Esophagus muscularis mucosa (tissue), 4 donors: ENCODE measurements at regions not wholly inside any gene's neighbourhood (a gene's known extent, or its start where the extent isn't known, plus 50 kb on each side); places are given as distances from the start of the nearest gene placed in this dataset.

Experiments used
- DNase-seq: peaks from one replicate; pipeline ENCODE4 v3.0.0-alpha.2; 2017; ENCODE audit errors: extremely low spot score
- H3K27ac ChIP-seq, 4 donors: fragments of 200-600 bp; sonication (generic); replicated peaks in 1 of 4; 1 replicate in 3 of 4; 2 replicates in 1 of 4; pipeline ENCODE4 v1.5.1; 2016 to 2019; ENCODE audit warnings: mild to moderate bottlenecking in 1 of 4
- H3K27me3 ChIP-seq, 4 donors: fragments of 200-600 bp; sonication (generic); one replicate each; pipeline versions ENCODE4 v1.5.1 to v1.6.0; 2016 to 2019
- H3K36me3 ChIP-seq, 4 donors: fragments of 200-600 bp; sonication (generic); one replicate each; pipeline ENCODE4 v1.5.1; 2016 to 2019
- H3K4me1 ChIP-seq, 4 donors: fragments of 200-600 bp; sonication (generic); one replicate each; pipeline ENCODE4 v1.5.1; 2016 to 2019
- H3K4me3 ChIP-seq, 4 donors: fragments of 200-600 bp; sonication (generic); 1 replicate in 2 of 4; 2 replicates in 2 of 4; pipeline ENCODE4 v1.5.1; 2016 to 2019; ENCODE audit warnings: mild to moderate bottlenecking in 4 of 4, moderate library complexity in 1 of 4
- H3K9me3 ChIP-seq, 4 donors: fragments of 200-600 bp; sonication (generic); 1 replicate in 3 of 4; 2 replicates in 1 of 4; pipeline ENCODE4 v1.5.1; 2016 to 2019
- CTCF ChIP-seq, 3 experiments: fragments of 200-600 bp in 2 of 3; fragments of 450-650 bp in 1 of 3; sonication (generic) in 2 of 3; IDR thresholded peaks; one replicate each; pipeline ENCODE4 v1.5.1; 2017 to 2019; ENCODE audit warnings: antibody characterized with exemption in 3 of 3, mild to moderate bottlenecking in 2 of 3, moderate library complexity in 1 of 3
- EP300 ChIP-seq: sonication (generic); formaldehyde crosslinking; IDR thresholded peaks from one replicate; pipeline ENCODE4 v1.6.1; 2017; ENCODE audit warnings: antibody characterized with exemption
- POLR2A ChIP-seq: fragments of 450-650 bp; IDR thresholded peaks from one replicate; pipeline ENCODE4 v1.6.1; 2017; ENCODE audit warnings: antibody characterized with exemption, moderate library complexity, mild to moderate bottlenecking, low read depth
- POLR2AphosphoS5 ChIP-seq, 2 donors: sonication (generic); formaldehyde crosslinking; IDR thresholded peaks; one replicate each; pipeline ENCODE4 v1.6.1; 2017; ENCODE audit warnings: antibody characterized with exemption in 2 of 2
- WGBS: methylation state at CpG from one replicate; pipeline ENCODE4 v1.1.5; 2018; 5-methylcytosine and 5-hydroxymethylcytosine counted together
- intact Hi-C: fragments of 100-400 bp; cut with DNase I; formaldehyde crosslinking; loops from one replicate; pipeline ENCODE4 v1.15.1; 2023

GRCh38 chr19:33905937-33906577 lies 109.4 kb downstream of the KCTD15 start:
- peak overlapping the region; percentile 54 to 66 (median 56) for H3K4me3 ChIP-seq
- peaks cover 0 to 68% (median 21%) of the 10 kb centered on the region in 4 donors for H3K27me3 ChIP-seq
- WGBS: 6% methylated on average over 17 of the region's 60 CpGs
- TF ChIP-seq POLR2AphosphoS5 (IDR thresholded peaks at IDR 0.05) (peak in 1 of 2 donors; percentile 29), EP300 (no peak)
- DNase-seq: no peak
- H3K27ac ChIP-seq: peak overlapping the region; percentile 26 to 79 (median 64)
- H3K9me3 ChIP-seq: no peaks in the 10 kb centered on the region
- peaks cover 18 to 25% (median 22%) of the 10 kb centered on the region in 4 donors for H3K4me1 ChIP-seq
- H3K36me3 ChIP-seq: no peaks in the 10 kb centered on the region
- intact Hi-C loops: no loop called here

GRCh38 chr19:33906578-33907335 lies 110.1 kb downstream of the KCTD15 start:
- Histone ChIP-seq H3K27ac (peak overlapping the region; percentile 26 to 79 (median 64)), H3K27me3 (peaks cover 0 to 61% (median 21%) of the 10 kb centered on the region in 4 donors), H3K9me3 (no peaks in the 10 kb centered on the region), H3K4me3 (peak overlapping the region; percentile 54 to 66 (median 56)), H3K36me3 (no peaks in the 10 kb centered on the region), H3K4me1 (peaks cover 18 to 25% (median 22%) of the 10 kb centered on the region in 4 donors)
- WGBS: 19% methylated on average over 14 of the region's 59 CpGs
- no peak for DNase-seq
- intact Hi-C loops: no loop called here
- TF ChIP-seq POLR2A: no peak

- no peaks in the 10 kb centered on the region for H3K9me3 ChIP-seq
These were observed 114.3 kb downstream of the KCTD15 start for GRCh38 chr19:33910922-33911321.

GRCh38 chr19:33914599-33914998 lies 117.9 kb downstream of the KCTD15 start:
- Histone ChIP-seq H3K36me3 (no peaks in the 10 kb centered on the region), H3K4me3 (no peak overlapping the region), H3K4me1 (no peaks in the 10 kb centered on the region), H3K27me3 (peaks cover 0 to 20% (median 0%) of the 10 kb centered on the region in 4 donors), H3K9me3 (no peaks in the 10 kb centered on the region), H3K27ac (no peak overlapping the region)
- intact Hi-C loops: no loop called here
- no peak for DNase-seq
- TF ChIP-seq CTCF (IDR thresholded peaks at IDR 0.05) (no peak), EP300 (no peak), POLR2A (no peak), POLR2AphosphoS5 (IDR thresholded peaks at IDR 0.05) (no peak)
- WGBS: 70% methylated on average over 9 of the region's 9 CpGs

More at GRCh38 chr19:33910922-33911321, 114.3 kb downstream of the KCTD15 start:
- no peak for TF ChIP-seq POLR2A
- no peak for TF ChIP-seq EP300
- intact Hi-C loops: no loop called here
- Histone ChIP-seq H3K4me3 (no peak overlapping the region), H3K36me3 (no peaks in the 10 kb centered on the region), H3K4me1 (peaks cover 10 to 11% (median 11%) of the 10 kb centered on the region in 4 donors), H3K27me3 (peaks cover 0 to 44% (median 14%) of the 10 kb centered on the region in 4 donors), H3K27ac (no peak overlapping the region)
- no peak for DNase-seq
- WGBS: 90% methylated on average over 7 of the region's 7 CpGs

- H3K27ac ChIP-seq: no peak overlapping the region
- no peak for DNase-seq
- H3K27me3 ChIP-seq: peaks cover 0 to 20% (median 0%) of the 10 kb centered on the region in 4 donors
- no peaks in the 10 kb centered on the region for H3K36me3 ChIP-seq
- H3K4me3 ChIP-seq: no peak overlapping the region
- TF ChIP-seq POLR2A (no peak), EP300 (no peak), POLR2AphosphoS5 (IDR thresholded peaks at IDR 0.05) (no peak), CTCF (IDR thresholded peaks at IDR 0.05) (no peak)
- no peaks in the 10 kb centered on the region for H3K4me1 ChIP-seq
- intact Hi-C loops: no loop called here
- 78% methylated on average over 1 of the region's 1 CpG for WGBS
- H3K9me3 ChIP-seq: no peaks in the 10 kb centered on the region
These were observed 120.1 kb downstream of the KCTD15 start for GRCh38 chr19:33916792-33917191.

- Histone ChIP-seq H3K9me3 (no peaks in the 10 kb centered on the region), H3K4me1 (no peaks in the 10 kb centered on the region), H3K27ac (no peak overlapping the region), H3K4me3 (no peak overlapping the region), H3K27me3 (peaks cover 0 to 20% (median 0%) of the 10 kb centered on the region in 4 donors), H3K36me3 (no peaks in the 10 kb centered on the region)
- TF ChIP-seq POLR2AphosphoS5 (IDR thresholded peaks at IDR 0.05) (no peak), POLR2A (no peak), CTCF (IDR thresholded peaks at IDR 0.05) (no peak), EP300 (no peak)
- no peak for DNase-seq
- intact Hi-C loops: no loop called here
- WGBS: 92% methylated on average over 1 of the region's 1 CpG
These were observed 122.6 kb downstream of the KCTD15 start for GRCh38 chr19:33919291-33919690.
